NCI-H446 (cell line): ENCODE measurements at regions not wholly inside any gene's neighbourhood (a gene's known extent, or its start where the extent isn't known, plus 50 kb on each side); places are given as distances from the start of the nearest gene placed in this dataset.

Source experiments
- DNase-seq, 2 experiments: peaks; one replicate each; lab custom pipeline; 2025; lab: John Stamatoyannopoulos, UW

GRCh38 chr13:106721599-106721998, 153.7 kb upstream of the ARGLU1 start:
- DNase-seq, result no peak

- DNase-seq, result no peak
Observed at GRCh38 chr13:106714271-106714982, 146.5 kb upstream of the ARGLU1 start.

- DNase-seq, result no peak
Observed at GRCh38 chr13:106712381-106712780, 144.4 kb upstream of the ARGLU1 start.

GRCh38 chr13:106710266-106710665, 142.3 kb upstream of the ARGLU1 start:
- DNase-seq, result no peak

GRCh38 chr13:106709522-106709921, 141.6 kb upstream of the ARGLU1 start:
- DNase-seq, result no peak

DNA sequence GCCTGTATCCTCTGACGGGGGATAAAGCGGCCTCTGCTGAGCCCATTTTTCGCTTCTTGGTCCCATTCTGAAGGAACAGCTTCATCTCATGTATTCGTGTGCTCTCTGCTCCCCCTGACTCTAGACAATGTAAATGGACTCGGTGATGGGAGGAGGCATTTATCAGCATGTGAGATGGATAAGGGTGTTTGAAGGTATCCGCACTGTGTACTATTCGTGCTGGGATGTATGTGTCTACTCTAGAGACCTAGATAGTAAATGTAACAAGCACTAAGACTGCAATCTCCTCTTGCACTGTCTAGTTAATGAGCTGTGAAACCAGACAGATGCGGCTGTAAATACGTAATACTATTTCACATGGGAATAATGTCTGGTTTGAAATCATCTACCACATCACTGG, 134.6 kb upstream of the ARGLU1 start:
- no peak for DNase-seq

- DNase-seq, result no peak
Observed at GRCh38 chr13:106701771-106702341, 133.9 kb upstream of the ARGLU1 start.

- no peak for DNase-seq
Observed at GRCh38 chr13:106700439-106700838, 132.5 kb upstream of the ARGLU1 start.

DNA sequence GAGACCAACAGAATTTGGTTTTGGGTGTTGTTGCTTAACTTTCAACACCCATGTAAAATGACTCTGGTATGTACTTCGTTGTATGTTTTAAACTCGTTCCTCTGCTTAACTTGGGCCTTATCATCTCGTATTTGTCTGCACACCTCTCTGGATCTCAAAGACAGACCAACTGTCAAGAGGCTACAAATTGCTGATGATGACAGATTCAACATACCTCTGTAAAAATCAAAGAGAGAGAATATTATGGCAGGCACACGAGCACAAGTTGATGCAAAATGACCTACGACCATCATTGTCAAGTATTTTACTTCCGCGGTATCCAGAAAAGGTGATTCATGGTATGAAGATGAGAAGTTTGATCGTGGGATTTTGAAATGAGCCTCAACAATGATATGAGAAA, 132.1 kb upstream of the ARGLU1 start:
- DNase-seq, result no peak

DNA sequence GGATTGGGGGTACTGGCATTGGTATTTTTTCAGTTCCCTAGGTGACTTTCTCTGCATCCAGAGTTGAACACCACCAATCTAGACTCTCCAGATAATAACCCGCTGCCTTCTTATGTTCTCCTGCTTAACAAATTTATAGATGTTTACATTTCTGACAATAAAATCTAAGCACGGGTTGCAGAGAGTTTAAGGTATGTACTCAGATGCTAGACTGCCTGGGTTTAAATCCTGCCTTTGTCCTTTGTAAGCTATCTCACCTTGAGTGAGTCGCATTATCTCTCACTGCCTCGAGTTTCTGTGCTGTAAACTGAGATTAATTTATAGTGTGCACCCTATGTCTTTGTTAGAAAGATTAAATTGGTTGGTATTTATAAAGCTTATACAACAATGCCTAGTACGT, 131.4 kb upstream of the ARGLU1 start:
- no peak for DNase-seq

DNA sequence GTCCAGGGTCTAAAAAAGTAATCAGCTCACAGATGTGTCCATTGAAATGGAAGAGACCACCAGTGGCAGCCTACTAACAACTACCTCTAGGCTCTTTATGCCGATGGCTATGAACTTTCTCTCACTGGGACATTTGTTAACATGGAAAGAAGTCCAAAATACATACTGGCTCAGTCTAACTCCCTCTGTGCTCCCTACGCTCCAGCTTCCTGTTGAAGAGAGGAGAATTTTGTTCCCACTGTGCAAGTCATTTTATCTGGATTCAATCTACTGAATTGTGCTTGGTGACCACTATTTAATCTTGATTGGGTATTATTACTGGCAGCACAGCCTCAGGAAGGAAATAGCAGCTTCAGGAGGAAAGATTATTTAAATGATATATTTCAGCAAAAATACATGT, 128.8 kb upstream of the ARGLU1 start:
- DNase-seq, result no peak

DNA sequence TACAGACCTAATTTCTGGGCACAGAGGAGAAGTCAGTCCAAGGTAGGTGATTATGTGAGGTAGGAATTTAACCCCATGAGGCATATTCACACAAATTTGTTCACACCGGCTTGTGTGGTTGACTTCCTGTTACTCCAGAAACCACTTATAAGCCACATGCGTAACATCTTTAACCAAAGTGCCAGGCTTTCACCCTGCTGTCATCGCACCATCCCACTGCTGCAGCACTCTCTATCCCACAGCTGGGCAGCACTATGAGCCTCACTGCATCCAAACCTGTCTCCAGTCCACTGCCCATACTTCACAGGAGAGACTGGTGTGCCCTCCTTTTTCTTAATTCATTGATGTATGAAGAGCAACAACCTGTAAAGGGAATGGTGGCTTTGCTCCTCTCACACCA, 128.2 kb upstream of the ARGLU1 start:
- no peak for DNase-seq

DNA sequence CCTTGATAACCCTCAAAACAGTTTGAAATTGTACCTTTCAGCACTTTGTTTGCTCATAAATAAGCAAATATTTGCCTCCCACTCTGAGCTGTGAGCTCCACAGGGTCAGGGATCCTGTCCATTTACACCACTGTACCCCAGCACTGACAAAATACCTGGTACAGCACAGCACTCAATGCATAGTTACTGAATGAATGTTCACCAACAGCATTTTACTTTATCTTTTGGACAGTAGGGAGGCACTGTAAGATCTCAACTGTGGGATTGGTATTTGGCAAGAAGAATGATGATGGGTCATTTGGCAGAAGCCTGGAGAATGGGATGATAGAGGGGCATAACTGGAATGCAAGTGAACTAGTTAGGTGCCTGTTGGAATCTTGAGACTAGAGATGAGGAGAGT, 127.2 kb upstream of the ARGLU1 start:
- no peak for DNase-seq

GRCh38 chr13:106691861-106692260, 123.9 kb upstream of the ARGLU1 start:
- no peak for DNase-seq

DNA sequence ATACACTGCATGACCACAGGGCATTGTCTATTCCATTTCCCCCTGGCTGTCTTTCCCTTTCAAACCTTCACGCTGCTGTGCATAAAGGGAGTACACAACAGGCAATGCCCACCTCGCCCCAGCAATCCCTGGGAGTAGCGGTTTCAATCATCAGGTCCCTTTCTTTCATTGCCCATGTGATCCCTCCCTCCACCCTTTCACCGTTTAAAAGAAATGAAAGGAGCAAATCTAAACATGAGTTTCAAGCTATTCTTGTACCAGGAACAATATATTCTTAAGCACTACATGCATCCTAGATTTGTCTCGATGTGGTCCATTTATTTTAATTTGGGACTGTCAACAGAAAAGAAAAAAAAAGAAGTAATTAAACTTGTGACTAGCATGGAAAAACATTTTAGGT, 123.4 kb upstream of the ARGLU1 start:
- no peak for DNase-seq

- DNase-seq, result no peak
Observed at GRCh38 chr13:106690779-106691178, 122.8 kb upstream of the ARGLU1 start.

DNA sequence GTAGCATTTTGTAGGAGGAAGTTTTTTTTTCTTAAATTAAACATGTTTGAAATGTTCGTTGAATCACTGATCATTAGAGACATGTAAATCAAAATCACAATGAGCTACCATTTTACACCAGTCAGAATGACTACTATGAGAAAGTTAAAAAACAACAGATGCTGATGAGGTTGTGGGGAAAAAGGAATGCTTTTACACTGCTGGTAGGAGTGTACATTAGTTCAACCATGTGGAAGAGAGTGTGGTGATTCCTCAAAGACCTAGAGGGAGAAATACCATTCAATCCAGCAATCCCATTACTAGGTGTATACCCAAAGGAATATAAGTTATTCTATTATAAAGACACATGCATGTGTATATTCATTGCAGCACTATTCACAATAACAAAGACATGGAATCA, 122.0 kb upstream of the ARGLU1 start:
- no peak for DNase-seq

GRCh38 chr13:106688940-106689339, 121.0 kb upstream of the ARGLU1 start:
- DNase-seq, result no peak

DNA sequence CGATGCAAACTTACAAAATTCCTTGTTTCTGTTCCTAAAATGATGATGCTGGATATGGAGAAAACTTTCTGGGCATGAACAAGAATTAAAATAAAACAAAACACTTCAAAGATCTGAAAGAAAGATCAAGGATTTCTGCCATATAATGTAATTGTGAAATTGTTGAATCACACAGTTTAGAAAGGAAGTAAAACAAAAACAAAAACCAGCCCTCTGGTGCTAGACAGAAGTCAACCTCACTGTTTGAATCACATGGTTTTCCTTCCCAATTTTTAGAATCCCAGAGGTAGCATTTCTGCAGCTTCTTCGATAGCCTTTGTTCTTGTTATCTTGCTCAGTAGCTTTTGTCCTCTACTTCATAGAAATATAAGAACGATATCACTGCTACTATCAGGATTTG, 118.2 kb upstream of the ARGLU1 start:
- no peak for DNase-seq

DNA sequence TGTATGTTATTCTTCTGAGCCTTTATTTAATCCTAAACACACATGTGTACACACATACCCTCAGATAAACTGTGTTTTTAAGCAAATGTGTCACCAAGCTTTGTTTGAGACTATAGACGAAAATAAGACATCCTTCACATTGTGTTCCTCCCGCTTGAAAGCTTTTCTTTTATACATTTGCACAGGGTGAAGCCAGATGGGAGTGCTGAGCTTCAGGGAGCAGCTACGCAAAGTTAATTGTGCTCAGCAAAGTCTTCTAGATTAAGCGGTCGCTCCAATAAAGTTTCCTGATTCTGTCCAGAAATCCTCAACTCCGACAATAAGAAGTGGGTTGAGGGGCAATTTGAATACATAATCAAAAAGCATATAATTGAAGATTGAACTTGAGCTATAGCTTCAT, 117.2 kb upstream of the ARGLU1 start:
- DNase-seq, result no peak

DNA sequence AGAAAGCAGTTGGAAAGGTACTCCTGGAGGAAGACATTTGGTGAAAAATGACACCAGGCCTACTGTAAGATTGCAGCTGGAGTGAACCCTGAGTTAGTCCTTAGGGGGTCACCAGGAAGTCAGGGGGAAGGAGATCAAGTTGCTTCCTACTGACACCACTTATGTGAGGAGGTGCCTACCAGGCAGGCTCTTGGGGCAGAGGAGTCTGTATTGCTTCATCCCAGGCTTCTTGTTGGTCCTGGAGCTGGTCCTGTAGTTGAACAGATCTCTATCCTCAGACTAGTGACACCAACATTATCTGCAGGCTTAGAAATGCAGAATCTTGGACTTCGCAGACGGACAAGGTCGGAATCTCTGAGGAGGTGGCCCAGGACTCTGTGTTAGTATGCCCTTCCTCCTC, 116.0 kb upstream of the ARGLU1 start:
- DNase-seq, result no peak

DNA sequence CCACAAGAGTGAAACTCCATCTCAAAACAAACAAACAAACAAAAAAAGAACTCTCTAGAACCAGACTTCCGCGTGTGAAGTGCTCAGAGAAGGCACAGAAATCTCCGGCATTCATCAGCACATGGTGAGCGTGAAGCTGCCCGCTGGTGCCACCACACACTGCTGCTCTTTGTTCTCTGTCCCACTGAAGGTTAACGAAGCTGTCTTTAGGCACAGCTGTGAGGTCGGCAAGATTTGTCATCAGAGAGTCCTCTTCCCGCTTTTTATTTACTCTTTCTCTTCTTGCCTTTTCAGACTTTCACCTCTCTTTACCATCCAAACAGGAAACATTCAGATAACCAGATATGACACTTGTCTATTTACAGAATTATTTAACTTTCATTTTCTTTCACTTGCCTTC, 115.2 kb upstream of the ARGLU1 start:
- DNase-seq, result no peak

DNA sequence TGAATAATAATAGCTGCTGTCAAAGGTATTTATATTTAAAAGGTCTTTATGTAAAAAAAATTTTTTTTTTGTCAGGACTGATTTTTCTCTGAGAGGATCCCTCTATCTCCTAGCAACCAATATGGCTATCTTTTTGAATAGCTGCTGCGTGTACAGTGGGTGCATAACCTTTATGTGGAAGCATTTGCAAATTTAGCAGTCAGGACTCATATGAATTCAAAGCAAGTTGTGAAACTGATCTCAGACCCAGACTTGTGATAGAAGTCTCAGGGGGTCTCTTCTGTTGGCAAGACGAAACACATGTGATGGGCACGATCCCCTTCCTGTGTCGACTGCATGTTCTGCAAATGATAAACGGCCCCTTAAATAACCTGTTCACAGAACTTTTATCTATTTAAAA, 114.1 kb upstream of the ARGLU1 start:
- no peak for DNase-seq

DNA sequence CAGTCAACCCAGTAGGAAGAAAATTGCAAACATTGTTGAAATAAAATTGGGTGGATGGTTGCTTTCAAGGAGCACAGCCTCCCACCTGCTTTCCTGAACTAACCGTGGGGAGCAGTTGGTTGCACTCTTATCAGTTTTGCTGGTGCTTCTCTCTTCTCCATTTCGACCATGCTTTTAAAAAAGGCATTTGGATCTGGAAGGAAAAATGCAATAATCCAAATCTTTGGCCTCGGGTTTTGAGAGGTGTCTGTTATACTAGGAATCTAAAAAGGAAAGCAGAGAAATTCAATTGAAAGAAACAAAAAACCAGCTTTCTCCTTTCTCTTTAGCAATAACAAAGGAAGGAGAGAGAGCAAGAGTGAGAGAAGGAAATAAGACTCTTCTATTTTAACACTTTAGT, 113.6 kb upstream of the ARGLU1 start:
- no peak for DNase-seq
